Umbilical cord (tissue), 1 donor: ENCODE measurements at regions not wholly inside any gene's neighbourhood (a gene's known extent, or its start where the extent isn't known, plus 50 kb on each side); places are given as distances from the start of the nearest gene placed in this dataset.

Source experiments
- DNase-seq: peaks from one replicate; pipeline ENCODE4 v3.0.0-alpha.2; 2015; ENCODE audit warnings: low spot score

- no peak for DNase-seq
Observed at GRCh38 chr3:39748763-39749162, 60.6 kb upstream of the MYRIP start.

- DNase-seq: no peak
Observed at GRCh38 chr3:39750712-39751111, 58.7 kb upstream of the MYRIP start.

- no peak for DNase-seq
Observed at GRCh38 chr3:39751286-39751685, 58.1 kb upstream of the MYRIP start.

- DNase-seq: no peak
Observed at GRCh38 chr3:39752019-39752637, 57.3 kb upstream of the MYRIP start.

- no peak for DNase-seq
Observed at GRCh38 chr3:39752751-39753150, 56.7 kb upstream of the MYRIP start.

GRCh38 chr3:39753391-39753790 is 56.0 kb upstream of the MYRIP start:
- no peak for DNase-seq

GRCh38 chr3:39754549-39754948 is 54.9 kb upstream of the MYRIP start:
- DNase-seq: no peak

- DNase-seq: no peak
Observed at GRCh38 chr3:39755100-39755499, 54.3 kb upstream of the MYRIP start.

GRCh38 chr3:39757307-39757706 is 52.1 kb upstream of the MYRIP start:
- no peak for DNase-seq
